ENCODE measurements at regions not wholly inside any gene's neighbourhood (a gene's known extent, or its start where the extent isn't known, plus 50 kb on each side); places are given as distances from the start of the nearest gene placed in this dataset.

GRCh38 chr7:46079421-46079820 is 158.3 kb upstream of the IGFBP3 start:
- H3K4me3 ChIP-seq (ENCODE audit: low read length, poor library complexity, severe bottlenecking): no peak overlapping the region
- H3K4me2 ChIP-seq (ENCODE audit: low read depth, low read length, poor library complexity, severe bottlenecking): no peak overlapping the region
- H3K36me3 ChIP-seq (ENCODE audit: insufficient read depth, low read length): no peaks in the 10 kb centered on the region
- H3K27me3 ChIP-seq (ENCODE audit: insufficient read depth, low read length, poor library complexity, severe bottlenecking): no peaks in the 10 kb centered on the region
- H2AFZ ChIP-seq (ENCODE audit: low read length): no peak overlapping the region
- no peaks in the 10 kb centered on the region for H3K9me3 ChIP-seq (ENCODE audit: insufficient read depth, low read depth, low read length)
- no peaks in the 10 kb centered on the region for H4K20me1 ChIP-seq (ENCODE audit: insufficient read depth, low read length, poor library complexity, severe bottlenecking)
- no peaks in the 10 kb centered on the region for H3F3A ChIP-seq (ENCODE audit: low read depth)
- no peak overlapping the region for H3K9ac ChIP-seq (ENCODE audit: low read depth, low read length, poor library complexity, severe bottlenecking)
- H3K79me2 ChIP-seq (ENCODE audit: insufficient read depth, low read length): no peaks in the 10 kb centered on the region
- no peaks in the 10 kb centered on the region for H3K4me1 ChIP-seq (ENCODE audit: insufficient read depth, low read length, poor library complexity, severe bottlenecking)
- TF ChIP-seq CTCF (conservative IDR thresholded peaks at IDR 0.05; ENCODE audit: low read length): no peak
- no peaks in the 10 kb centered on the region for H3K9me2 ChIP-seq (replicated peaks; ENCODE audit: low read depth, low read length)

- H3K4me3 ChIP-seq (ENCODE audit: low read length, poor library complexity, severe bottlenecking): no peak overlapping the region
- H3K9me2 ChIP-seq (replicated peaks; ENCODE audit: low read depth, low read length): no peaks in the 10 kb centered on the region
- no peak overlapping the region for H3K4me2 ChIP-seq (ENCODE audit: low read depth, low read length, poor library complexity, severe bottlenecking)
- no peaks in the 10 kb centered on the region for H3K79me2 ChIP-seq (ENCODE audit: insufficient read depth, low read length)
- no peaks in the 10 kb centered on the region for H3K4me1 ChIP-seq (ENCODE audit: insufficient read depth, low read length, poor library complexity, severe bottlenecking)
- H3K9me3 ChIP-seq (ENCODE audit: insufficient read depth, low read depth, low read length): no peaks in the 10 kb centered on the region
- H4K20me1 ChIP-seq (ENCODE audit: insufficient read depth, low read length, poor library complexity, severe bottlenecking): no peaks in the 10 kb centered on the region
- no peak overlapping the region for H2AFZ ChIP-seq (ENCODE audit: low read length)
- no peaks in the 10 kb centered on the region for H3K36me3 ChIP-seq (ENCODE audit: insufficient read depth, low read length)
- no peak for TF ChIP-seq CTCF (conservative IDR thresholded peaks at IDR 0.05; ENCODE audit: low read length)
- no peak for TF ChIP-seq EZH2phosphoT487 (IDR thresholded peaks at IDR 0.05; ENCODE audit: borderline replicate concordance)
- no peaks in the 10 kb centered on the region for H3F3A ChIP-seq (ENCODE audit: low read depth)
- H3K9ac ChIP-seq (ENCODE audit: low read depth, low read length, poor library complexity, severe bottlenecking): no peak overlapping the region
- no peaks in the 10 kb centered on the region for H3K27me3 ChIP-seq (ENCODE audit: insufficient read depth, low read length, poor library complexity, severe bottlenecking)
Measured at GRCh38 chr7:46076527-46076926, 155.5 kb upstream of the IGFBP3 start.

- H3K4me3 ChIP-seq (ENCODE audit: low read length, poor library complexity, severe bottlenecking): no peak overlapping the region
- no peaks in the 10 kb centered on the region for H3K4me1 ChIP-seq (ENCODE audit: insufficient read depth, low read length, poor library complexity, severe bottlenecking)
- H3K4me2 ChIP-seq (ENCODE audit: low read depth, low read length, poor library complexity, severe bottlenecking): no peak overlapping the region
- H3K79me2 ChIP-seq (ENCODE audit: insufficient read depth, low read length): no peaks in the 10 kb centered on the region
- H4K20me1 ChIP-seq (ENCODE audit: insufficient read depth, low read length, poor library complexity, severe bottlenecking): no peaks in the 10 kb centered on the region
- H3K9me2 ChIP-seq (replicated peaks; ENCODE audit: low read depth, low read length): no peaks in the 10 kb centered on the region
- no peak overlapping the region for H3K9ac ChIP-seq (ENCODE audit: low read depth, low read length, poor library complexity, severe bottlenecking)
- H3K36me3 ChIP-seq (ENCODE audit: insufficient read depth, low read length): no peaks in the 10 kb centered on the region
- H2AFZ ChIP-seq (ENCODE audit: low read length): no peak overlapping the region
- TF ChIP-seq EZH2phosphoT487 (IDR thresholded peaks at IDR 0.05; ENCODE audit: borderline replicate concordance) (no peak), CTCF (conservative IDR thresholded peaks at IDR 0.05; ENCODE audit: low read length) (no peak)
- H3K9me3 ChIP-seq (ENCODE audit: insufficient read depth, low read depth, low read length): no peaks in the 10 kb centered on the region
- no peaks in the 10 kb centered on the region for H3K27me3 ChIP-seq (ENCODE audit: insufficient read depth, low read length, poor library complexity, severe bottlenecking)
- H3F3A ChIP-seq (ENCODE audit: low read depth): no peaks in the 10 kb centered on the region
Measured at GRCh38 chr7:46072722-46073121, 151.7 kb upstream of the IGFBP3 start.
